HG02642 (cell line): ENCODE measurements at regions not wholly inside any gene's neighbourhood (a gene's known extent, or its start where the extent isn't known, plus 50 kb on each side); places are given as distances from the start of the nearest gene placed in this dataset.
"Not testable (repeated sequence)": the region's sequence is repeated elsewhere in the genome, so short reads cannot be mapped to it uniquely, and the experiment has no call there.

Experiments used
- ATAC-seq: cut with Tn5 transposase; IDR thresholded peaks from one replicate; pipeline ENCODE4 v1.9.1; 2021; ENCODE audit warnings: mild to moderate bottlenecking; ENCODE audit not compliant: unreplicated experiment, poor library complexity

- ATAC-seq, result no peak
Measured at GRCh38 chr18:55925772-55926171, 337.8 kb upstream of the TCF4 start.

GRCh38 chr18:55920063-55920462 lies 332.1 kb upstream of the TCF4 start:
- no peak for ATAC-seq

GRCh38 chr18:55918444-55918843 lies 330.5 kb upstream of the TCF4 start:
- ATAC-seq, result no peak

DNA sequence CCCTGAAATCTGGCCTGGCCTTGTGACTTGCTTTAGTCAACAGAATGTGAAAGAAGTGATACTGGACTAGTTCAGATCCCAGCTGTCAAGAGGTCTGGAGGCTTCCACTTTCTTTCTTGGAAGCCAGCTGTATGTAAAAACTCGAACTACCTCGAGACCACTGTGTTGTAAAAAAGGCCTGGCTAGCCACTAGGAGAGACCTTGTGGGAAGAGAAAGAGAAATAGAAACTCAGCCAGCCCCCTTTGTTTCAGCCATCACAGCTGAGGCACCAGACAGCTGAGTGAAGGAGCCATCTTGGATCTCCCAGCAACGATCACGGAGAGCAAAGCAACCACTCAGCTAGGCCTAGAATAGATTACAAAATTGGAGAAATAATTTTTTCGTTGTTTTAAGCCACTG lies 324.9 kb upstream of the TCF4 start:
- ATAC-seq, result no peak

GRCh38 chr18:55912071-55912470 lies 324.1 kb upstream of the TCF4 start:
- no peak for ATAC-seq

- no peak for ATAC-seq
Measured at GRCh38 chr18:55910296-55910695, 322.3 kb upstream of the TCF4 start.

DNA sequence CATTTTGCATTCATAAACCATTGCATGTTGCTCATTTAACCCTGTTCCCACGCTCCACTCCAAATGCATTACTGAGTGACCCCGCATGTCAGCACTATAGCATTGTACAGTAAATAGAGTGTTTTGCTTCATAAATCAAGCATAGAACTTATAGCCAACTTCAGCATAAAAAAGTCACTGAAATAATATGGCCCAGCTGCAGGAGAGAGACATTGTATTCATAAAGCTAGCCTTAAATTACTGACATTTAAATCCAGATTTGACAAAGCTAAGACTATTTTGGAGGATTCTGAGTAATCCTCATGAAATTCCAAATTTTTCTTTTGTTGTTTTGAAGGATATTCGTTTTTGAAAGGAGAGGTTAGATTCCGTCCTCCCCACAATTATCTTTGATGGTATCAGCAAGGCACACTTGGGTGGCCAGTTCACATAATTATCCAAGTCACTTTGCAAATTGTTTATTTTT lies 320.9 kb upstream of the TCF4 start:
- no peak for ATAC-seq

GRCh38 chr18:55907453-55908175 lies 319.6 kb upstream of the TCF4 start:
- ATAC-seq, result no peak

DNA sequence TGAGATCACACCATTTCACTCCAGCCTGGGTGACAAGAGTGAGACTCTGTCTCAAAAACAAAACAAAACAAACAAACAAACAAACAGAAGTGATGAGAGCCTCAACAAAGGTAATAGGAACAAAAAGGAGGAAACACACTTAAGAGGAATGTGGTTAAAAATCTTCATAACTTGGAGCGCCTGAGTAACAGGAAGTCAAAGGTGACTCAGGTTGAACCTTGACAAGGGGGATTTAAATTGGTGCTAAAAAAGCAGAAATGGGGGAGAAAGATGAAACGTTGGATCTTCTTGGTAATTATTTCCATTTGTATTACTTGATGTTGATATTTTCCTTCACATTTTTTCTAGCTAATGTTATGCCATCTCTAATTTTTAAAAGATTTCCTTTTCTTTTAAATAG lies 318.5 kb upstream of the TCF4 start:
- no peak for ATAC-seq

GRCh38 chr18:55903911-55904310 lies 315.9 kb upstream of the TCF4 start:
- no peak for ATAC-seq

GRCh38 chr18:55900380-55900779 lies 312.4 kb upstream of the TCF4 start:
- ATAC-seq, result no peak

DNA sequence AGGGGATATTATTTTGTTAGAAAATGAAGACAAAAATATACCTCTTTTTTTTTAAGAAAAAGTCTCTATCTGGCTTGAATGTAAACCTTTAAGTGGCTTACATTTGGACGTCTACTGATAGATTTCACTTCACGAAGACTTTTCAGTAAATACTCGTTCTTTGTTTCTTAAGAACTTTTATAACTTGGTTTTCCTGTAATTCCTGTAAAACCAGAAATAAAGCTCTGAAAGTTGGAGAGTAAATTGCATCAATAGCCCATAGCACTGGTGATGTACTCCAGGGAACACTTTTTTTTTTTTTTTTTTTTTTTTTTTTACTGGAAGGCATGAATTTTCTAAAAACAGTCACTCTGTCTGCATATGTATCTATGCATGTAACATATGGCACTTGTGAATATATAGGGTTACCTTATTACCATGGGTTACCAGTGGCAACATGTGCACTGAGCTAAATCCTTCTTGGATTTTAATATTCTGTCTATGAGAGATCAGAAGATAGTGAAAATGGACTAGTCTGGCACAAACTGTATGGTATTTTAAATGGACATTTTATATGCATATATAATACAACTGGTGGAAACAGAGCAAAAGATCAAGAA lies 309.2 kb upstream of the TCF4 start:
- no peak for ATAC-seq

GRCh38 chr18:55893948-55894347 lies 306.0 kb upstream of the TCF4 start:
- ATAC-seq, result no peak

GRCh38 chr18:55892862-55893813 lies 305.1 kb upstream of the TCF4 start:
- not testable (repeated sequence) for ATAC-seq

DNA sequence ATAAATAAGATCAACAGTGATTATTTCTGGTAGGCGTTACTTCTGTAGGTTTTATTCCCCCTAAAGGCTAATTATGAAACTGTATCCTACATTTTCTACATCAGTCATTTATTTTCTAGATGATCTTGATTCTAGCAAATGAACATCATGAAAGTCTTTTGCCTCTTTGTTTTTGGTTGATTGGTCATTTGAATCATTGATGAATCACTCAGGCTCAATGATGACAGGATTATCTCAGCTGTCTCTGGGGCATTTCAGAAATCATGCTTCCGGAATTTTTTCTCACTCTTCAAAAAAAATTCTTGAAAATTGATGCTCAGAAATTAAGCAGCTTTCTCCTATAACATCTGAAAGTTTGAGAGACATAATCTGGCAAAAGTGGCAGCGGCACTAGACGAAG lies 298.9 kb upstream of the TCF4 start:
- ATAC-seq, result no peak

DNA sequence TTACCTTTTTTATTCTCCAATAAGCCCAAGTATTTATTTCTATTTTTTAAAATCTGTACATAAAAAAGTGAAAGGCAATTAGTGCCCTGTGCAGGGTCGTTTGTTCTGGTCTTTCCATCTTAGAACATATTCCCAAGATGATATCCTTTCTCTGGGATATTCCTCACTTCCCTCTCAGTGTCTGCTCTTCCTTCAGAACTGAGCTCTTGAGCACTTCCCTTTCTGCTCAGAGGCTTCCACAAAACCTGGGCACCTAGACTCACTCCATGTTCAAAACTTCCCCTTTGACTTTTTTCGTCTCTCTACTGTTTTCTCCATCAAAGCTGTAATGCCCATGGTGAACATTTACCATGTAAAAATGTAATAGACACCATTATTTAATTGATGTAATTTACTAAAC lies 296.5 kb upstream of the TCF4 start:
- ATAC-seq, result no peak

- no peak for ATAC-seq
Measured at GRCh38 chr18:55880617-55881016, 292.6 kb upstream of the TCF4 start.

GRCh38 chr18:55879331-55879730 lies 291.3 kb upstream of the TCF4 start:
- ATAC-seq, result no peak

DNA sequence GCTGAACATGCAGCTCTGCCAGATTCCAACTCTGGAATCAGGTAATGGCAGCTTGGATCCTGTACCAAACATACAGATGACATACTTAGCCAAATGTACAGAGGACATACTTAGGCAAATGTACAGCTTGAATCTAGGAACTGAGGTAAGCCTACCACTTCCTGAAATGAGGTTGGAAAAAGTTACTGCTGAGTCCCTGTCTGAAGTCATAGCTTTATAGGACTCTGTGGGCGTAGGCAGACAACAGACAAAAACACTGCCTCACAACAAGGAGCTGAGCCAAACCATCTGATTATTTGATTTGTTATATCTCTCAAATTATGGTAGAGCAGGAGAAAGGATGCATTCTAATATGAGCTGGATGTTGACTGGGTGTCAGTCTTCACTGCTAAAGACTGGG lies 290.2 kb upstream of the TCF4 start:
- no peak for ATAC-seq

- ATAC-seq, result no peak
Measured at GRCh38 chr18:55877321-55877720, 289.3 kb upstream of the TCF4 start.

- no peak for ATAC-seq
Measured at GRCh38 chr18:55876254-55876653, 288.3 kb upstream of the TCF4 start.
